RCC 7860 (cell line): ENCODE measurements at regions not wholly inside any gene's neighbourhood (a gene's known extent, or its start where the extent isn't known, plus 50 kb on each side); places are given as distances from the start of the nearest gene placed in this dataset.

Experiments used
- DNase-seq: peaks from one replicate; pipeline ENCODE4 v3.0.0-alpha.2; 2015; ENCODE audit warnings: low spot score
- FAIRE-seq: peaks from 2 replicates; lab custom pipeline; 2012; peaks lifted over from hg19 to GRCh38; lab: Jason Lieb, UNC

- DNase-seq (no peak), FAIRE-seq (no peak)
Observed at GRCh38 chr10:123446449-123447156, 219.6 kb upstream of the GPR26 start.

DNA sequence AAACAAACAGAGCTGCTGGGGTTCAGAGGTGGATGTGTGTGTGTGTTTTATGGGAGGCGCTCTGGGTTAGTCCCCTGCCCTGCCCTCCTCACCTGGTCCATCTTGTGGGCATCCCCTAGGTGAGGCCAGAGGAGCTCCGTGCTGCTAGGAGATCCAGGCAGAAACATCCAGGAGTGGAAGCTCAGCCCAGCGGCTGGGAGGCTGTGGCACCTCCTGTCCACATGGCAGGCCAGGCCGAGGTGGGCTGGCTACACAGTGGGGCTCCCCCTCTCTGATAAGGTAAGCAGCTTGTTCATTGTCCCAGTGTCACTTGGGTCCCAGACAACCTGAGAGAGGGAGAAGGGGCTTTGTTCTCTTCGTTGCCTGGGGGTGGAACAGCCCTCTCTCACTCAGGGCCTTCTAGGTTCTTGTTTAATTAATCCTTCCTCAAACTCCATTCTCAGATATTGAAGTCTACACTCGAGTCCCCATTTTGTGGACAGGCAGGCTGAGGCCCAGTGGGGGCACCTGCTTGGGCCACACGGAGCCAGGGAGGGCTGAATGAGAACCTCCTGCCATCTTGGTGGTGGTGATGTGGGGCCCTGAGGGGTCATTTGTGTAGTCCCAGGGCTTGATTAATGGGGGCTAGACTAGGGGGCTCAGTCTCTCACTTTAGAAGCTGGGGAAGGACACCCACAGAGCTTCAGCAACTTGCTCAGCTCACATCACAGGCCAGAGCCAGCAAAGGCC, 216.8 kb upstream of the GPR26 start:
- DNase-seq (no peak), FAIRE-seq (no peak)

- no peak for FAIRE-seq
- DNase-seq = no peak
Observed at GRCh38 chr10:123450956-123451605, 215.1 kb upstream of the GPR26 start.

DNA sequence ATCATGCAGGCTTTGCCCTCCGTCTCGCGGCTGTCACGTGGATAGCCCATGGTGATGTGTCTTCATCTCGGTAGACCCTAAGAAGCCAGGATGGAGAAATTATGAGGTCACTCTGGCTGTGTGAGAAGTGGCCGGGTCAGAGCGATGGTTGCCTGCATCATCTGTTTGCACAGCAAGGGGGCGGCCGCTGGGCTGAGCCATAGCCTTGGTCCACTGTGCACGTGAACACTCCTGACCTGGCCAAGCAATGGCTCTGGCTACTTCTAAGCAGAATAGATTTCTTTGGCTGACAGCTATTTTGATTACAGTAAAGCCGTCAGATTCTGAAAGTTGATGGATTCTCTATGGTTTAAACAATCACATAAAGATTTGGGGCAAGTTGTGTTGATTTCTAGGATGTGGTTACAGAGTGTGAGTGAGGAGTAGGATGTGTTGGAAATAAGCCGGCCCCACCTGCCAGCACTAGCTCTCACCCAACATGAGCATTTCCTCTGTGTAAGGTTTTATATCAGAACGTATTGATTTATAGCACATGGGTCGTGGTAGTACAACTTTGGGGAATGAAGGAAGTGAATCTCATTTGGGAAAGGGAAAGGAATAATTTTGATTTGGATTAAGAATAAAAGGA, 214.4 kb upstream of the GPR26 start:
- FAIRE-seq = no peak
- no peak for DNase-seq

DNA sequence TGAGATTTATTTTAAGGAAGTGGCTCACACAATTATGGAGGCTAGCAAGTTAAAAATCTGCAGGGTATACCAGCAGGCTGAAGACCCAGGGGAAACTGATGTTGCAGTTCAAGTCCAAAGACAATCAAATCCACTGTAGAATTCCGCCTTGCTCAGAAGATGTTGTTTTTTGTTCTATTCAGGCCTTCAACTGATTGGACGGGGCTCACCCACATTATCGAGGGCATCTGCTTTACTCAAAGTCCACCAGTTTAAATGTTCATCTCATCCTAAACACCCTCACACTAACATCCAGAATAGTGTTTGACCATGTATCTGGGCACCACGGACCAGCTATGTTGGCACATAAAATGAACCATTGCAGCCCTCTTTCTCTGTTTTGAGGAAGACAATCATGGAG, 211.2 kb upstream of the GPR26 start:
- no peak for FAIRE-seq
- no peak for DNase-seq

GRCh38 chr10:123455861-123456260, 210.3 kb upstream of the GPR26 start:
- peak; percentile 69 for DNase-seq
- FAIRE-seq = peak; percentile 33

- DNase-seq = no peak
- FAIRE-seq = no peak
Observed at GRCh38 chr10:123458933-123459332, 207.2 kb upstream of the GPR26 start.

- no peak for FAIRE-seq
Observed at GRCh38 chr10:123459371-123460091, 206.6 kb upstream of the GPR26 start.

DNA sequence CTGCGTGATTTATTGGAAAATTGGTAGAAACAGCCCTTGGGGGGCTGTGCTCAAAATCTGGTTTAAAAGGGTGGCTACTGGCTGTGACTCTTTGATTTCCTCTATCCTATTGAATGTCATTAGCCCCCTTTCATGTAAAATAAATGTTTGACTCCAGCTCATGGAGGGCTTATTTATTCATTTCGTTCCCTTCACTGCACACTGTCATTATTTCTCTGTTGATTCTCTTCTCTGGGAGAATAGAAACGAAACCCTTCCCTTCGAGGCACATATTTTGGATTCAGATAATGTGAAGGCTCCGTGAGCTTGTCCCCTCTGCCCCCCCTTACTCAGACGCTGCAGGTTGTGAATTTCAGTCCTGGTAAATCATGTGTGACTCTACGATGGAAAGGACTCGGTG, 203.9 kb upstream of the GPR26 start:
- FAIRE-seq = no peak
- DNase-seq = no peak

More at GRCh38 chr10:123459371-123460091, 206.6 kb upstream of the GPR26 start:
- no peak for DNase-seq

DNA sequence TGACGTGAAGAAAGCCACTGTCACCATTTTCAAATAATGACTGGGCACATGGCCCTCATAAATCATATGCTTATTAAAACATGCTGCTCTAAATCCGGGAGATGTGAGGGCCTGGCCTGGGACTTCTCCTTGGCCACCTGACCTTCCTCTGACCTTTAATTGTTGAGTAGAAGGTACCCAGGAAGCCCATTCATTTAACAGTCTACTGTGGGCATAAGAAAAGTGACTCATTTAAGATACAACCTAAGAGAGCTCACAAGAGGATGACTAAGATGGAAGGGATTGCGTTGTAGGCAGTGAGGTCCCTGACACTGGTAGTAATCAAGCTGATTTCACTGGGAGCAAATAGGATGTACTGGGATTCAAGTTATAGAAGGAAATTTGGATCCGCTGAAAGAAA, 203.4 kb upstream of the GPR26 start:
- DNase-seq (peak; percentile 13), FAIRE-seq (no peak)

DNA sequence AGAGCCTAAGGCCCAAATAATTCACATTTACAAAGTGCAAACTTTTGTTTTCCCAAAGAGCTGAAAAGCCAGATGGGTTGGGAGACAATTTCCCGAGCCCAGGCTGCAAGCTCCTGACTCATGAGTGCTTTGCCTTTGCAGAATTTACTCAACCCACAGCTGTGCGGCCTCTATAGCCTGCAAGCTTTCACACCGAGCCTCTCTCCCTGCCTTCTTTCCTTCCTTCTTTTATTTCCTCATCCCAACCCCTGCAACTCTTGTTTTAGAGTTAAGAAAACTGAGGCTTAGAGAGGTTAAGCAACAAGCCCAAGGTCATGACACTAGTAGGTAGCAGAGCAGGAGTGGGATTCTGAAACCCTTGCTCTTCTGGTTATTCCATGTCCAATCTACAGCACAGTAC, 203.0 kb upstream of the GPR26 start:
- FAIRE-seq (no peak), DNase-seq (no peak)

GRCh38 chr10:123463698-123464097, 202.5 kb upstream of the GPR26 start:
- no peak for FAIRE-seq
- no peak for DNase-seq

DNA sequence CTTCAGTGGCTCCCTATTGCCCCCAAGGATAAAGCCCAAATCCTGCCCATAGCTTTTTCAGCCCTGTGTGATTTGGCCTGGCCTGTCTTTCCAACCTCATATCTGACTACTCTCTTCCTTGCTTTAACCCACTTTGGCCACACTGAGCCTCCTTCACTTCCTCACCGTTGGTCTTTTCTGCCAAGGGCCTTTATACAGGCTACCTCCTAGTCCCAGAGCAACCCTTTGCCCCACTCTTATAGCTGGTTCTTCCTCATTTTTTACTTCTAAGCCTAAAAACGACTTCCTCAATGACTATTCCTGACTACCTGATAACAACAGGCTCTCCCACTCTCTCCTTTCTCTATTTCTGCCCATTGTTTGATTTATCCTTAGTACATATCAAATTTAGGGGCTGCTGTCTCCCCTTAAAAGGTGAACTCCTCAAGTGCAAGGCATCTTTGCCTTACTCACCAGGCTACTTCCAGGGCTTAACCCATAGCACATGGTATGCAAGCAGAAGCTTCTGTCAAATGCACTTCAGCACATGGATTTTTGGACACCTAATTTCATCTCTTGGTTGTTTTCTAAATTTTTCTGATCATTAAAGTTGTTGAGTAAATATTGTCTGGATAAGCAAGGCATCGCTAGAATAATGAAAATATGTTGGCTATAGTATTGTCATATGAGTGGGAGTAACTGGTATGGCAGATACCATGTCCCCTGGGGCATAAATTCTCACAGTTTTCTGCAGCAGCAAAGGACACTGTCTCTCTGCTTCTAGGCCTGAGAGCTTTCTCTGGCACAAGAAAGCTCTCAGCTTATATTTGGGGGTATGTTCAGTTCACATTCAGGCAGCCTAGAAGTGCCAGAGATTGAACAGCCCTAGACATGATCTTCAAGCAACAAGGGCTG, 201.5 kb upstream of the GPR26 start:
- no peak for DNase-seq
- FAIRE-seq = no peak

DNA sequence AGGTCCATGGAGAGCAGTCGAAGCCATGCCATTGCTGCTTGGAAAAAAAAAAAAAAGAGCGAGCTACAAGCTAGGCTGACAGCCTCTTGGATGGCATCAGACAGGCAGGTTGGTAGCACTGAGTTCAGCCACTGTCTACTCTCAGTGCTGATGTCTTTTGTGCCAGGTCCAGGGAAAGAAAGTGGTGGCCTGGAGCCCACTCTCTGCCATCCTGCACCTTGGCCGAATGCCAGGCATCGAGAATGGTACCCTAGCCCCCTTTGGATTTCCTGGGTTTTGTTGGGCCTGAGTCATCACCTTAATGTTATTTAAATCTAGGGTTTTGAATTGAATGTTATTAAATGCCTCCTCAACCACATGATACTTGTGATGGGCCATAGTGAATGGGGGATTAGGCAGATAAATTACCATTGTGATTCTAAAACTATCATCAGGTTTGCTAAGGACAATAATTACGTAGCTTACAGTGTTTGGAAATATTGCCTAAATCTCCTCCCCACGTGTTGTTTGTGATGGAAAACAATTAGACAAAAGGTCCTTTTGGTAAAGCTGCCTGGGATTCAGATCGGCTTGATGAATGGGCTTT, 195.7 kb upstream of the GPR26 start:
- DNase-seq (no peak), FAIRE-seq (no peak)

- no peak for FAIRE-seq
Observed at GRCh38 chr10:123471811-123472210, 194.3 kb upstream of the GPR26 start.

DNA sequence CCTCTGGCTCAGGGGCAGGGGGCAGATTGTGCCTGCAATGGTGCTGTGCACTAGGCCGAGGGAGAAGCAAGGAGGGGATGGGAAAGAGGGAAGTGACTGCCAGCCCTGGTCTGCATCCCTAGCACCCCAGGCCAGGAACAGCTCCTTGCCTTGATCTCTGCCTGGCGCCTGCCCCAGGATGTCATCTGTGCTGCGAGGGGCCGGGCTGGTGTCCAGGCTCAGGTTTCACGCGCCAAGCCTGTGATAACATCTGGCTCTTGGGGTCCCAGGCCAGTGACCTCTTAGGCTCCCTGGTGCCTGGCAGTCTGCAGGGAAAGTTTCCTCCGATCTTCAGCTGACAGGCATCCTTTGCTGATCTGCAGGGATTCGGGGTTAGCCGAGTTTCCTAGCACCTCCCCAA, 193.5 kb upstream of the GPR26 start:
- DNase-seq (no peak), FAIRE-seq (no peak)

More at GRCh38 chr10:123471811-123472210, 194.3 kb upstream of the GPR26 start:
- DNase-seq = no peak

- no peak for FAIRE-seq
- no peak for DNase-seq
Observed at GRCh38 chr10:123474700-123475099, 191.5 kb upstream of the GPR26 start.

DNA sequence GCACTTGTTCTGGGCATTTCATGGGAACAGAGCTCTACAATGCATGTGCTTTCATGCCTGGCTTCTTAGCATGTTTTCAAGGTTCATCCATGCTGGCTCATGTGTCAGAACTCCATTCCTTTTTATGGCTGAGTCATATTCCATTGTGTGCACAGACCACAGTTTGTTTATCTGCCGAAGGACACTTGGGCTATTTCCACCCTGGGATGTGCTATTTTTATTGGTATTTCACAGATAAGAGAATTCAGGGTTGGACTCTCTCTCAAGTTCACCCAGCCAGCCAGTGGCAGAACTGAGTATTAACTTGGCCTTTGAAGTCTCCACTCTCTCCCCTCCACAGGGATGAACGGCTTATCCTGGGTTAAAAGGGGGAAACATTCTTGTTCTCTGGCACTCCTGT, 190.7 kb upstream of the GPR26 start:
- DNase-seq (no peak), FAIRE-seq (no peak)

GRCh38 chr10:123478116-123478515, 188.0 kb upstream of the GPR26 start:
- DNase-seq = no peak
- no peak for FAIRE-seq
